WTC11 (cell line): ENCODE measurements at regions not wholly inside any gene's neighbourhood (a gene's known extent, or its start where the extent isn't known, plus 50 kb on each side); places are given as distances from the start of the nearest gene placed in this dataset.

ENCODE experiments used
- ATAC-seq: fragments of 200-7000 bp; cut with Tn5 transposase; 2 replicates; pipeline ENCODE4 v1.10.0; 2021; ENCODE audit warnings: mild to moderate bottlenecking, moderate library complexity
- CTCF ChIA-PET: fragments of 300-600 bp; sonication (Branson Sonifier 250); formaldehyde crosslinking; loops from one replicate; lab custom pipeline; 2021; ENCODE audit warnings: antibody characterized with exemption; lab: Charles Lee
- POLR2A ChIA-PET: fragments of 350-600 bp; sonication (Branson Sonifier 250); formaldehyde crosslinking; loops from one replicate; lab custom pipeline; 2021; ENCODE audit warnings: antibody characterized with exemption; lab: Charles Lee
- DNase-seq: peaks from one replicate; pipeline ENCODE4 v3.0.0; 2021; ENCODE audit warnings: low spot score
- H3K27ac Mint-ChIP-seq: 2 replicates; pipeline ENCODE4 v1.8.0; 2021; ENCODE audit warnings: mixed read lengths
- H3K27me3 Mint-ChIP-seq: 2 replicates; pipeline ENCODE4 v1.8.0; 2021; ENCODE audit warnings: low read depth, mild to moderate bottlenecking, moderate library complexity, mixed read lengths
- H3K36me3 Mint-ChIP-seq: 2 replicates; pipeline ENCODE4 v1.8.0; 2021; ENCODE audit warnings: mixed read lengths
- H3K4me1 Mint-ChIP-seq: 2 replicates; pipeline ENCODE4 v1.8.0; 2022; ENCODE audit warnings: mixed read lengths
- H3K4me3 Mint-ChIP-seq: 2 replicates; pipeline ENCODE4 v1.8.0; 2021; ENCODE audit warnings: mild to moderate bottlenecking, moderate library complexity, mixed read lengths
- H3K9me3 Mint-ChIP-seq: 2 replicates; pipeline ENCODE4 v1.8.0; 2021; ENCODE audit warnings: mixed read lengths
- AFF4 ChIP-seq: sonication (generic); formaldehyde crosslinking; IDR thresholded peaks from 2 replicates; pipeline ENCODE4 v1.8.1; 2023; ENCODE audit warnings: mild to moderate bottlenecking, missing genetic modification reagents, borderline replicate concordance
- ATF6 ChIP-seq: sonication (generic); formaldehyde crosslinking; IDR thresholded peaks from 2 replicates; pipeline ENCODE4 v1.8.1; 2023; ENCODE audit warnings: mild to moderate bottlenecking, missing genetic modification reagents
- CREM ChIP-seq: sonication (generic); formaldehyde crosslinking; IDR thresholded peaks from 2 replicates; pipeline ENCODE4 v1.8.1; 2022; ENCODE audit warnings: mild to moderate bottlenecking, missing genetic modification reagents, moderate library complexity
- EMX1 ChIP-seq: fragments of 250-450 bp; sonication (Bioruptor Pico); IDR thresholded peaks from 2 replicates; pipeline ENCODE4 v1.8.0; 2021; ENCODE audit warnings: mild to moderate bottlenecking
- JAZF1 ChIP-seq: fragments of 250-450 bp; sonication (Bioruptor Pico); IDR thresholded peaks from 2 replicates; pipeline ENCODE4 v1.9.0; 2021; ENCODE audit warnings: moderate library complexity, mild to moderate bottlenecking, inconsistent platforms
- JUN ChIP-seq: sonication (generic); formaldehyde crosslinking; IDR thresholded peaks from 2 replicates; pipeline ENCODE4 v1.8.0; 2023; ENCODE audit warnings: mild to moderate bottlenecking, missing genetic modification reagents
- KAT7 ChIP-seq: sonication (generic); formaldehyde crosslinking; IDR thresholded peaks from 2 replicates; pipeline ENCODE4 v1.8.1; 2023; ENCODE audit warnings: missing genetic modification reagents, mild to moderate bottlenecking, borderline replicate concordance
- MAX ChIP-seq: sonication (generic); formaldehyde crosslinking; IDR thresholded peaks from 2 replicates; pipeline ENCODE4 v1.8.0; 2022; ENCODE audit warnings: mild to moderate bottlenecking, missing genetic modification reagents
- RELA ChIP-seq: sonication (generic); formaldehyde crosslinking; IDR thresholded peaks from 2 replicates; pipeline ENCODE4 v1.8.1; 2022; ENCODE audit warnings: missing genetic modification reagents, mild to moderate bottlenecking, borderline replicate concordance
- SOX15 ChIP-seq: fragments of 250-450 bp; sonication (Bioruptor Pico); IDR thresholded peaks from 2 replicates; pipeline ENCODE4 v1.9.0; 2021; ENCODE audit warnings: mild to moderate bottlenecking
- TCF7 ChIP-seq: sonication (generic); formaldehyde crosslinking; IDR thresholded peaks from 2 replicates; pipeline ENCODE4 v1.8.0; 2022; ENCODE audit warnings: mild to moderate bottlenecking, low read depth, missing genetic modification reagents, moderate library complexity
- ZMAT4 ChIP-seq: fragments of 250-450 bp; sonication (Bioruptor Pico); IDR thresholded peaks from 2 replicates; pipeline ENCODE4 v1.9.0; 2021; ENCODE audit warnings: mild to moderate bottlenecking
- ZNF138 ChIP-seq: sonication (generic); formaldehyde crosslinking; conservative IDR thresholded peaks from 2 replicates; pipeline ENCODE4 v1.8.1; 2022; ENCODE audit warnings: mild to moderate bottlenecking, moderate library complexity, missing genetic modification reagents
- TF ChIP-seq, protein P1 (sequence below): sonication (generic); formaldehyde crosslinking; IDR thresholded peaks from 2 replicates; pipeline ENCODE4 v1.8.1; 2022; ENCODE audit warnings: mild to moderate bottlenecking, missing genetic modification reagents, moderate library complexity, borderline replicate concordance
- TF ChIP-seq, protein P2 (sequence below): sonication (generic); formaldehyde crosslinking; IDR thresholded peaks from 2 replicates; pipeline ENCODE4 v1.8.1; 2023; ENCODE audit warnings: mild to moderate bottlenecking, missing genetic modification reagents
- TF ChIP-seq, protein P3 (sequence below): fragments of 250-450 bp; sonication (Bioruptor Pico); IDR thresholded peaks from 2 replicates; pipeline ENCODE4 v1.9.0; 2021; ENCODE audit warnings: mild to moderate bottlenecking
- TF ChIP-seq, protein P4 (sequence below): sonication (generic); formaldehyde crosslinking; IDR thresholded peaks from 2 replicates; pipeline ENCODE4 v1.8.0; 2022; ENCODE audit warnings: mild to moderate bottlenecking, missing genetic modification reagents
- TF ChIP-seq, protein P5 (sequence below): sonication (generic); formaldehyde crosslinking; IDR thresholded peaks from 2 replicates; pipeline ENCODE4 v1.8.0; 2022; ENCODE audit warnings: mild to moderate bottlenecking, missing genetic modification reagents

GRCh38 chr3:106299300-106300098 lies 430.7 kb upstream of the CBLB start:
- no peak for ATAC-seq
- no peak overlapping the region for H3K4me3 Mint-ChIP-seq
- peaks cover 19% of the 10 kb centered on the region for H3K9me3 Mint-ChIP-seq
- no peak overlapping the region for H3K27ac Mint-ChIP-seq
- CTCF ChIA-PET, result no interaction called here
- no peak for DNase-seq
- no peaks in the 10 kb centered on the region for H3K36me3 Mint-ChIP-seq
- POLR2A ChIA-PET, result no interaction called here
- TF ChIP-seq, protein P1, sequence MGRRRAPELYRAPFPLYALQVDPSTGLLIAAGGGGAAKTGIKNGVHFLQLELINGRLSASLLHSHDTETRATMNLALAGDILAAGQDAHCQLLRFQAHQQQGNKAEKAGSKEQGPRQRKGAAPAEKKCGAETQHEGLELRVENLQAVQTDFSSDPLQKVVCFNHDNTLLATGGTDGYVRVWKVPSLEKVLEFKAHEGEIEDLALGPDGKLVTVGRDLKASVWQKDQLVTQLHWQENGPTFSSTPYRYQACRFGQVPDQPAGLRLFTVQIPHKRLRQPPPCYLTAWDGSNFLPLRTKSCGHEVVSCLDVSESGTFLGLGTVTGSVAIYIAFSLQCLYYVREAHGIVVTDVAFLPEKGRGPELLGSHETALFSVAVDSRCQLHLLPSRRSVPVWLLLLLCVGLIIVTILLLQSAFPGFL, result no peak
- no peak for TF ChIP-seq JAZF1 (CRISPR knock-in tag)
- TF ChIP-seq ATF6 (CRISPR knock-in tag), result no peak
- no peak for TF ChIP-seq ZNF138
- TF ChIP-seq JUN (CRISPR knock-in tag), result no peak
- TF ChIP-seq, protein P2, sequence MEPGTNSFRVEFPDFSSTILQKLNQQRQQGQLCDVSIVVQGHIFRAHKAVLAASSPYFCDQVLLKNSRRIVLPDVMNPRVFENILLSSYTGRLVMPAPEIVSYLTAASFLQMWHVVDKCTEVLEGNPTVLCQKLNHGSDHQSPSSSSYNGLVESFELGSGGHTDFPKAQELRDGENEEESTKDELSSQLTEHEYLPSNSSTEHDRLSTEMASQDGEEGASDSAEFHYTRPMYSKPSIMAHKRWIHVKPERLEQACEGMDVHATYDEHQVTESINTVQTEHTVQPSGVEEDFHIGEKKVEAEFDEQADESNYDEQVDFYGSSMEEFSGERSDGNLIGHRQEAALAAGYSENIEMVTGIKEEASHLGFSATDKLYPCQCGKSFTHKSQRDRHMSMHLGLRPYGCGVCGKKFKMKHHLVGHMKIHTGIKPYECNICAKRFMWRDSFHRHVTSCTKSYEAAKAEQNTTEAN, result no peak
- TF ChIP-seq, protein P3, sequence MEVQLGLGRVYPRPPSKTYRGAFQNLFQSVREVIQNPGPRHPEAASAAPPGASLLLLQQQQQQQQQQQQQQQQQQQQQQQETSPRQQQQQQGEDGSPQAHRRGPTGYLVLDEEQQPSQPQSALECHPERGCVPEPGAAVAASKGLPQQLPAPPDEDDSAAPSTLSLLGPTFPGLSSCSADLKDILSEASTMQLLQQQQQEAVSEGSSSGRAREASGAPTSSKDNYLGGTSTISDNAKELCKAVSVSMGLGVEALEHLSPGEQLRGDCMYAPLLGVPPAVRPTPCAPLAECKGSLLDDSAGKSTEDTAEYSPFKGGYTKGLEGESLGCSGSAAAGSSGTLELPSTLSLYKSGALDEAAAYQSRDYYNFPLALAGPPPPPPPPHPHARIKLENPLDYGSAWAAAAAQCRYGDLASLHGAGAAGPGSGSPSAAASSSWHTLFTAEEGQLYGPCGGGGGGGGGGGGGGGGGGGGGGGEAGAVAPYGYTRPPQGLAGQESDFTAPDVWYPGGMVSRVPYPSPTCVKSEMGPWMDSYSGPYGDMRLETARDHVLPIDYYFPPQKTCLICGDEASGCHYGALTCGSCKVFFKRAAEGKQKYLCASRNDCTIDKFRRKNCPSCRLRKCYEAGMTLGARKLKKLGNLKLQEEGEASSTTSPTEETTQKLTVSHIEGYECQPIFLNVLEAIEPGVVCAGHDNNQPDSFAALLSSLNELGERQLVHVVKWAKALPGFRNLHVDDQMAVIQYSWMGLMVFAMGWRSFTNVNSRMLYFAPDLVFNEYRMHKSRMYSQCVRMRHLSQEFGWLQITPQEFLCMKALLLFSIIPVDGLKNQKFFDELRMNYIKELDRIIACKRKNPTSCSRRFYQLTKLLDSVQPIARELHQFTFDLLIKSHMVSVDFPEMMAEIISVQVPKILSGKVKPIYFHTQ, result no peak
- TF ChIP-seq MAX (CRISPR knock-in tag), result no peak
- TF ChIP-seq TCF7 (CRISPR knock-in tag), result no peak
- TF ChIP-seq ZMAT4, result no peak
- no peak for TF ChIP-seq KAT7
- no peak for TF ChIP-seq SOX15 (CRISPR knock-in tag)
- TF ChIP-seq, all 79 proteins: peak for 0
- Mint-ChIP-seq H3K4me1 (peaks cover 36% of the 10 kb centered on the region), H3K27me3 (no peaks in the 10 kb centered on the region)

DNA sequence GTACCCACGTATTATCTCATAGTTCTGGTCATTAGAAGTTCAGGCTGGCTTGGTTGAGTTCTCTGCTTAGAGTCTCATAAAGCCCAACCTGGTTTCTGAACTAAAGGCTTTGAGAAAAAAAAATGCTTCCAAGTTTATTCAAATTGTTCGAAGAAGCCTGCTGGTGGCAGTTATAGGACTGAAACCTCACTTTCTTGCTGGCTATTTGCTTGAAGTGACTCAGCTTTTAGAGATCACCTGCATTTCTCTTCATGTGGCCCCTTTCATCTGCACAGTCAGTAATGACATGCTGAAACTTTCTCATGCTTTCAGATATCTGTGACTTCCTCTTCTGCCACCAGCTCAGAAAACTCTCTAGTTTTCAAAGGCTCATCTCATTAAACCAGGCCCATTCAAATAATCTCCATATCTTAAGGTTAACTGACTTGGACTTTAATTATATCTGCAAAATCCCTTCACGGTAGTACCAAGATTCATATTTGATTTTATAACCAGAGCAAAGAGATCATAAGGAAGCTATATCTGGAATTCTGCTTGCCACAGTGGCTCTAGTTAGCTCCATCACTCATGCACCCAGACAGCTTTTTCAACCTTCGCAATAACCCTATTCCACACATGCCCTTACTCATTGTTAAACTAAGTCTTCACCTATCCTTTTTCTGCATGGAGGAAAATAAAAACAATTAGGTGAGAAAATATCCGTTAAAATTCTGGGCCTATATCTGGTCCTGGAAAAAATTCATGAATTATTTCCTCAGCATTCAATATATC lies 433.8 kb upstream of the CBLB start:
- no peak overlapping the region for H3K4me3 Mint-ChIP-seq
- peaks cover 36% of the 10 kb centered on the region for H3K9me3 Mint-ChIP-seq
- no peak for DNase-seq
- ATAC-seq, result no peak
- peaks cover 12% of the 10 kb centered on the region for H3K36me3 Mint-ChIP-seq
- CTCF ChIA-PET, result no interaction called here
- POLR2A ChIA-PET, result no interaction called here
- H3K27me3 Mint-ChIP-seq, result no peaks in the 10 kb centered on the region
- H3K4me1 Mint-ChIP-seq, result peaks cover 21% of the 10 kb centered on the region
- peak overlapping the region; percentile 14; the same call in 1 of the 2 replicates for H3K27ac Mint-ChIP-seq
- TF ChIP-seq EMX1 (CRISPR knock-in tag) (no peak), CREM (no peak), RELA (CRISPR knock-in tag) (no peak), AFF4 (CRISPR knock-in tag) (no peak)
- TF ChIP-seq, protein P4, sequence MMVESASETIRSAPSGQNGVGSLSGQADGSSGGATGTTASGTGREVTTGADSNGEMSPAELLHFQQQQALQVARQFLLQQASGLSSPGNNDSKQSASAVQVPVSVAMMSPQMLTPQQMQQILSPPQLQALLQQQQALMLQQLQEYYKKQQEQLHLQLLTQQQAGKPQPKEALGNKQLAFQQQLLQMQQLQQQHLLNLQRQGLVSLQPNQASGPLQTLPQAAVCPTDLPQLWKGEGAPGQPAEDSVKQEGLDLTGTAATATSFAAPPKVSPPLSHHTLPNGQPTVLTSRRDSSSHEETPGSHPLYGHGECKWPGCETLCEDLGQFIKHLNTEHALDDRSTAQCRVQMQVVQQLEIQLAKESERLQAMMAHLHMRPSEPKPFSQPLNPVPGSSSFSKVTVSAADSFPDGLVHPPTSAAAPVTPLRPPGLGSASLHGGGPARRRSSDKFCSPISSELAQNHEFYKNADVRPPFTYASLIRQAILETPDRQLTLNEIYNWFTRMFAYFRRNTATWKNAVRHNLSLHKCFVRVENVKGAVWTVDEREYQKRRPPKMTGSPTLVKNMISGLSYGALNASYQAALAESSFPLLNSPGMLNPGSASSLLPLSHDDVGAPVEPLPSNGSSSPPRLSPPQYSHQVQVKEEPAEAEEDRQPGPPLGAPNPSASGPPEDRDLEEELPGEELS (CRISPR knock-in tag), result no peak
- TF ChIP-seq, protein P5, sequence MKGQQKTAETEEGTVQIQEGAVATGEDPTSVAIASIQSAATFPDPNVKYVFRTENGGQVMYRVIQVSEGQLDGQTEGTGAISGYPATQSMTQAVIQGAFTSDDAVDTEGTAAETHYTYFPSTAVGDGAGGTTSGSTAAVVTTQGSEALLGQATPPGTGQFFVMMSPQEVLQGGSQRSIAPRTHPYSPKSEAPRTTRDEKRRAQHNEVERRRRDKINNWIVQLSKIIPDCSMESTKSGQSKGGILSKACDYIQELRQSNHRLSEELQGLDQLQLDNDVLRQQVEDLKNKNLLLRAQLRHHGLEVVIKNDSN, result no peak
